H9 (cell line): ENCODE measurements at regions not wholly inside any gene's neighbourhood (a gene's known extent, or its start where the extent isn't known, plus 50 kb on each side); places are given as distances from the start of the nearest gene placed in this dataset.

Experiments
- DNase-seq: peaks from one replicate; pipeline ENCODE4 v3.0.0-alpha.2; 2017
- H2AFZ ChIP-seq: one replicate; pipeline ENCODE4 v1.6.1; 2013; ENCODE audit warnings: mild to moderate bottlenecking, low read length, control low read depth, moderate library complexity
- H2AK5ac ChIP-seq: 2 replicates; pipeline ENCODE4 v1.6.1; 2013; ENCODE audit warnings: low read length, control low read depth, mixed read lengths; ENCODE audit not compliant: insufficient read length
- H2BK120ac ChIP-seq: one replicate; pipeline ENCODE4 v1.6.1; 2013; ENCODE audit warnings: low read depth, mild to moderate bottlenecking, low read length, control low read depth, inconsistent platforms; ENCODE audit not compliant: poor library complexity, severe bottlenecking
- H2BK12ac ChIP-seq: 2 replicates; pipeline ENCODE4 v1.6.1; 2013; ENCODE audit warnings: low read length, control low read depth, mixed read lengths, low read depth; ENCODE audit not compliant: insufficient read length
- H2BK15ac ChIP-seq: 2 replicates; pipeline ENCODE4 v1.6.1; 2013; ENCODE audit warnings: low read depth, low read length, control low read depth
- H2BK20ac ChIP-seq: one replicate; pipeline ENCODE4 v1.6.1; 2013; ENCODE audit warnings: low read depth, mild to moderate bottlenecking, low read length, control low read depth, inconsistent platforms; ENCODE audit not compliant: poor library complexity, severe bottlenecking
- H2BK5ac ChIP-seq: 2 replicates; pipeline ENCODE4 v1.6.1; 2013; ENCODE audit warnings: low read length, control low read depth, mixed read lengths; ENCODE audit not compliant: insufficient read length
- H3K14ac ChIP-seq: 2 replicates; pipeline ENCODE4 v1.6.1; 2013; ENCODE audit warnings: low read length, control low read depth; ENCODE audit not compliant: insufficient read depth
- H3K18ac ChIP-seq: 2 replicates; pipeline ENCODE4 v1.6.1; 2013; ENCODE audit warnings: low read depth, mild to moderate bottlenecking, mixed read lengths, low read length, control low read depth; ENCODE audit not compliant: insufficient read length
- H3K23ac ChIP-seq: 2 replicates; pipeline ENCODE4 v1.6.1; 2013; ENCODE audit warnings: low read length, control low read depth, mixed read lengths, low read depth; ENCODE audit not compliant: insufficient read length
- H3K23me2 ChIP-seq: 2 replicates; pipeline ENCODE4 v1.6.1; 2013; ENCODE audit warnings: low read depth, mild to moderate bottlenecking, mixed read lengths, low read length, control low read depth; ENCODE audit not compliant: insufficient read length, poor library complexity, severe bottlenecking
- H3K27ac ChIP-seq: 2 replicates; pipeline ENCODE4 v1.5.1; 2013; ENCODE audit warnings: low read length, control low read depth, mixed read lengths, low read depth; ENCODE audit not compliant: insufficient read length
- H3K27me3 ChIP-seq: 2 replicates; pipeline ENCODE4 v1.6.1; 2013; ENCODE audit warnings: low read length, control low read depth, inconsistent platforms; ENCODE audit not compliant: insufficient read depth
- H3K4ac ChIP-seq: 2 replicates; pipeline ENCODE4 v1.6.1; 2013; ENCODE audit warnings: low read depth, mild to moderate bottlenecking, control low read depth, inconsistent platforms, low read length, moderate library complexity
- H3K4me1 ChIP-seq: 2 replicates; pipeline ENCODE4 v1.6.1; 2013; ENCODE audit warnings: low read length, control low read depth, inconsistent platforms; ENCODE audit not compliant: insufficient read depth
- H3K4me2 ChIP-seq: 2 replicates; pipeline ENCODE4 v1.6.1; 2013; ENCODE audit warnings: low read length, control low read depth, mixed read lengths; ENCODE audit not compliant: insufficient read length, insufficient read depth
- H3K56ac ChIP-seq: 2 replicates; pipeline ENCODE4 v1.6.1; 2013; ENCODE audit warnings: low read depth, mild to moderate bottlenecking, mixed read lengths, low read length, control low read depth; ENCODE audit not compliant: insufficient read length
- H3K79me1 ChIP-seq: 2 replicates; pipeline ENCODE4 v1.6.1; 2013; ENCODE audit warnings: low read depth, mild to moderate bottlenecking, moderate library complexity, low read length, control low read depth, inconsistent platforms; ENCODE audit not compliant: insufficient read depth, poor library complexity, severe bottlenecking
- H3K79me2 ChIP-seq: 2 replicates; pipeline ENCODE4 v1.6.1; 2013; ENCODE audit warnings: low read length, control low read depth, inconsistent platforms; ENCODE audit not compliant: insufficient read depth
- H3K9ac ChIP-seq: 2 replicates; pipeline ENCODE4 v1.6.1; 2013; ENCODE audit warnings: low read length, control low read depth, mixed read lengths; ENCODE audit not compliant: insufficient read length; ENCODE audit errors: extremely low read depth
- H3K9me3 ChIP-seq: one replicate; pipeline ENCODE4 v1.6.1; 2013; ENCODE audit warnings: low read depth, low read length, inconsistent platforms; ENCODE audit not compliant: control insufficient read depth
- H3T11ph ChIP-seq: one replicate; pipeline ENCODE4 v1.6.1; 2013; ENCODE audit warnings: mild to moderate bottlenecking, low read length, control low read depth, inconsistent platforms
- H4K20me1 ChIP-seq: one replicate; pipeline ENCODE4 v1.6.1; 2013; ENCODE audit not compliant: control insufficient read depth, insufficient read length, insufficient read depth
- H4K5ac ChIP-seq: 2 replicates; pipeline ENCODE4 v1.6.1; 2013; ENCODE audit warnings: low read depth, mild to moderate bottlenecking, mixed read lengths, low read length, control low read depth; ENCODE audit not compliant: insufficient read length
- H4K8ac ChIP-seq: replicated peaks from 2 replicates; pipeline ENCODE4 v1.6.1; 2013; ENCODE audit warnings: low read length, control low read depth, mixed read lengths, low read depth; ENCODE audit not compliant: insufficient read length
- H4K91ac ChIP-seq: 2 replicates; pipeline ENCODE4 v1.6.1; 2013; ENCODE audit warnings: low read depth, mild to moderate bottlenecking, moderate library complexity, mixed read lengths, low read length, control low read depth; ENCODE audit not compliant: insufficient read length
- H3K27ac Mint-ChIP-seq, 3 experiments: 2 replicates in 2 of 3; 3 replicates in 1 of 3; pipeline ENCODE4 v1.8.0; 2020 to 2021; ENCODE audit warnings: mixed read lengths in 3 of 3, mild to moderate bottlenecking in 1 of 3, moderate library complexity in 1 of 3
- H3K27me3 Mint-ChIP-seq: 2 replicates; pipeline ENCODE4 v1.8.0; 2021; ENCODE audit warnings: low read depth, mild to moderate bottlenecking, moderate library complexity, mixed read lengths
- H3K36me3 Mint-ChIP-seq, 3 experiments: 2 replicates in 2 of 3; 3 replicates in 1 of 3; pipeline ENCODE4 v1.8.0; 2020 to 2021; ENCODE audit warnings: low read depth in 3 of 3, mixed read lengths in 3 of 3; ENCODE audit not compliant: insufficient read depth in 1 of 3
- H3K4me1 Mint-ChIP-seq, 2 experiments: 2 replicates each; pipeline ENCODE4 v1.8.0; 2020; ENCODE audit warnings: mixed read lengths in 2 of 2
- H3K4me3 Mint-ChIP-seq, 2 experiments: 2 replicates in 1 of 2; 3 replicates in 1 of 2; pipeline ENCODE4 v1.8.0; 2020 to 2021; ENCODE audit warnings: mild to moderate bottlenecking in 2 of 2, mixed read lengths in 2 of 2, moderate library complexity in 1 of 2
- H3K9me3 Mint-ChIP-seq, 2 experiments: 2 replicates in 1 of 2; 3 replicates in 1 of 2; pipeline ENCODE4 v1.8.0; 2020; ENCODE audit warnings: mild to moderate bottlenecking in 2 of 2, mixed read lengths in 2 of 2, moderate library complexity in 1 of 2
- TF ChIP-seq, protein P1 (sequence below): fragments of 200-600 bp; sonication (generic); conservative IDR thresholded peaks from 3 replicates; pipeline ENCODE4 v1.8.0; 2021; ENCODE audit warnings: antibody characterized with exemption, mild to moderate bottlenecking

DNA sequence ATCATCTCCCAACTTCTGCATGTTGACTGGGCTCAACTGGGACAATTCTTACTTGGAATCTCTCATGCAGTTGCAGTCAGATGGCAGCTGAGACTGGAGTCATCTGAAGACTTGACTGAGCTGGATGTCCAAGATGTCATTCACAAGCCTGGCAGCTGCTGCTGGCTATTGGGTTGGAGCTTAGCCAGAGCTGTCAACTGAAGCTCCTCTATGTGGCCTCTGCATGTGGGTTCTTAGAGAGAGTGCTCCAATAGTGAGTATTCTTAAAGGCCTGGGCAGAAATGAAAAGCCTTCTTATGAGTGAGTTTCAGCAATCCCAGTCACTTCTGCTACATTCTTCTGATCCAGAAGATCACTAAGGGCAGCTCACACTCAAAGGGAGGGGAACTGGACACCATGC is 440.9 kb downstream of the LRIG3 start:
- no peak overlapping the region for H3K4me3 Mint-ChIP-seq
- no peak overlapping the region; a peak in 1 of 7 replicates for H3K27ac Mint-ChIP-seq
- no peak overlapping the region for H4K5ac ChIP-seq

More for the DNA sequence above, 440.9 kb downstream of the LRIG3 start:
- no peak overlapping the region for H3K27ac ChIP-seq
- Mint-ChIP-seq H3K4me1 (peaks cover 20 to 21% of the 10 kb centered on the region in 2 experiments), H3K36me3 (peaks cover 5 to 13% (median 7%) of the 10 kb centered on the region in 3 experiments; a peak in 3 of 7 replicates), H3K9me3 (peaks cover 10 to 15% of the 10 kb centered on the region in 2 experiments), H3K27me3 (no peaks in the 10 kb centered on the region; the same call in 1 of the 2 replicates)
- H3K18ac ChIP-seq: no peak overlapping the region
- H3K79me1 ChIP-seq: no peaks in the 10 kb centered on the region
- no peak overlapping the region for H4K91ac ChIP-seq
- H2BK15ac ChIP-seq: no peak overlapping the region
- H3K27me3 ChIP-seq: no peaks in the 10 kb centered on the region
- no peak overlapping the region for H2AK5ac ChIP-seq
- H3K4me2 ChIP-seq: no peak overlapping the region
- no peak for DNase-seq
- H3K23me2 ChIP-seq: no peaks in the 10 kb centered on the region
- no peak overlapping the region for H2BK20ac ChIP-seq
- no peak overlapping the region for H2AFZ ChIP-seq
- H3K23ac ChIP-seq: no peak overlapping the region
- no peak overlapping the region for H4K8ac ChIP-seq
- H2BK120ac ChIP-seq: no peak overlapping the region
- H3T11ph ChIP-seq: no peak overlapping the region
- no peaks in the 10 kb centered on the region for H3K9me3 ChIP-seq
- TF ChIP-seq, protein P1, sequence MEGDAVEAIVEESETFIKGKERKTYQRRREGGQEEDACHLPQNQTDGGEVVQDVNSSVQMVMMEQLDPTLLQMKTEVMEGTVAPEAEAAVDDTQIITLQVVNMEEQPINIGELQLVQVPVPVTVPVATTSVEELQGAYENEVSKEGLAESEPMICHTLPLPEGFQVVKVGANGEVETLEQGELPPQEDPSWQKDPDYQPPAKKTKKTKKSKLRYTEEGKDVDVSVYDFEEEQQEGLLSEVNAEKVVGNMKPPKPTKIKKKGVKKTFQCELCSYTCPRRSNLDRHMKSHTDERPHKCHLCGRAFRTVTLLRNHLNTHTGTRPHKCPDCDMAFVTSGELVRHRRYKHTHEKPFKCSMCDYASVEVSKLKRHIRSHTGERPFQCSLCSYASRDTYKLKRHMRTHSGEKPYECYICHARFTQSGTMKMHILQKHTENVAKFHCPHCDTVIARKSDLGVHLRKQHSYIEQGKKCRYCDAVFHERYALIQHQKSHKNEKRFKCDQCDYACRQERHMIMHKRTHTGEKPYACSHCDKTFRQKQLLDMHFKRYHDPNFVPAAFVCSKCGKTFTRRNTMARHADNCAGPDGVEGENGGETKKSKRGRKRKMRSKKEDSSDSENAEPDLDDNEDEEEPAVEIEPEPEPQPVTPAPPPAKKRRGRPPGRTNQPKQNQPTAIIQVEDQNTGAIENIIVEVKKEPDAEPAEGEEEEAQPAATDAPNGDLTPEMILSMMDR: no peak
- no peak overlapping the region for H3K9ac ChIP-seq
- no peak overlapping the region for H3K14ac ChIP-seq
- no peak overlapping the region for H2BK5ac ChIP-seq
- H3K4ac ChIP-seq: no peak overlapping the region
- no peaks in the 10 kb centered on the region for H4K20me1 ChIP-seq
- H2BK12ac ChIP-seq: no peak overlapping the region
- no peaks in the 10 kb centered on the region for H3K79me2 ChIP-seq
- H3K56ac ChIP-seq: no peak overlapping the region
- H3K4me1 ChIP-seq: no peaks in the 10 kb centered on the region; the same call in 1 of the 2 replicates
